MM.1S (cell line): ENCODE measurements at regions not wholly inside any gene's neighbourhood (a gene's known extent, or its start where the extent isn't known, plus 50 kb on each side); places are given as distances from the start of the nearest gene placed in this dataset.
"Not testable (repeated sequence)": the region's sequence is repeated elsewhere in the genome, so short reads cannot be mapped to it uniquely, and the experiment has no call there.

Experiments used
- DNase-seq: peaks from one replicate; pipeline ENCODE4 v3.0.0-alpha.2; 2015
- H2AFZ ChIP-seq: fragments of 300-600 bp; sonication (generic); 2 replicates; pipeline ENCODE4 v1.6.0; 2016; ENCODE audit warnings: antibody characterized with exemption, low read length
- H3F3A ChIP-seq: fragments of 300-600 bp; sonication (generic); 2 replicates; pipeline ENCODE4 v1.6.1; 2016; ENCODE audit warnings: mild to moderate bottlenecking, antibody characterized with exemption, low read length, moderate library complexity, mixed read lengths; ENCODE audit not compliant: insufficient read depth
- H3K27ac ChIP-seq: fragments of 300-600 bp; sonication (generic); 2 replicates; pipeline ENCODE4 v1.5.1; 2016; ENCODE audit warnings: mild to moderate bottlenecking, low read length
- H3K27me3 ChIP-seq: fragments of 300-600 bp; sonication (generic); replicated peaks from 2 replicates; pipeline ENCODE4 v1.6.0; 2016; ENCODE audit warnings: low read length; ENCODE audit not compliant: insufficient read depth
- H3K36me3 ChIP-seq: fragments of 300-600 bp; sonication (generic); replicated peaks from 2 replicates; pipeline ENCODE4 v1.6.1; 2016; ENCODE audit warnings: mild to moderate bottlenecking, low read length, mixed read lengths; ENCODE audit not compliant: insufficient read depth
- H3K4me1 ChIP-seq: fragments of 300-600 bp; sonication (generic); 2 replicates; pipeline ENCODE4 v1.6.1; 2016; ENCODE audit warnings: low read length, mixed read lengths
- H3K4me2 ChIP-seq: fragments of 300-600 bp; sonication (generic); 2 replicates; pipeline ENCODE4 v1.6.0; 2016; ENCODE audit warnings: low read depth, low read length
- H3K4me3 ChIP-seq: fragments of 300-600 bp; sonication (generic); 2 replicates; pipeline ENCODE4 v1.5.1; 2016; ENCODE audit warnings: low read length, mixed read lengths
- H3K79me2 ChIP-seq: fragments of 300-600 bp; sonication (generic); 2 replicates; pipeline ENCODE4 v1.6.1; 2016; ENCODE audit warnings: mixed run types, low read length, mixed read lengths
- H3K9ac ChIP-seq: fragments of 300-600 bp; sonication (generic); 2 replicates; pipeline ENCODE4 v1.6.1; 2016; ENCODE audit warnings: low read length, mixed read lengths
- H3K9me2 ChIP-seq: fragments of 300-600 bp; sonication (generic); replicated peaks from 2 replicates; pipeline ENCODE4 v1.6.1; 2016; ENCODE audit warnings: mild to moderate bottlenecking, low read length, mixed read lengths; ENCODE audit not compliant: insufficient read depth
- H3K9me3 ChIP-seq: fragments of 300-600 bp; sonication (generic); replicated peaks from 2 replicates; pipeline ENCODE4 v1.6.1; 2016; ENCODE audit warnings: mild to moderate bottlenecking, low read length, mixed read lengths; ENCODE audit not compliant: insufficient read depth
- H4K20me1 ChIP-seq: fragments of 300-600 bp; sonication (generic); 2 replicates; pipeline ENCODE4 v1.6.1; 2016; ENCODE audit warnings: mild to moderate bottlenecking, low read length, moderate library complexity, mixed read lengths; ENCODE audit not compliant: insufficient read depth
- EZH2 ChIP-seq: fragments of 300-600 bp; sonication (generic); optimal IDR thresholded peaks from 2 replicates; pipeline ENCODE3; 2017; ENCODE audit warnings: low read depth, mild to moderate bottlenecking, antibody characterized with exemption, low read length, mixed read lengths
- EZH2phosphoT487 ChIP-seq: fragments of 300-600 bp; sonication (generic); IDR thresholded peaks from 2 replicates; pipeline ENCODE4 v1.6.1; 2018; ENCODE audit warnings: antibody characterized with exemption, low read length
- TF ChIP-seq, protein P1 (sequence below): fragments of 300-600 bp; sonication (generic); IDR thresholded peaks from 2 replicates; pipeline ENCODE4 v1.5.1; 2016; ENCODE audit warnings: antibody characterized with exemption, low read length, mixed read lengths

DNA sequence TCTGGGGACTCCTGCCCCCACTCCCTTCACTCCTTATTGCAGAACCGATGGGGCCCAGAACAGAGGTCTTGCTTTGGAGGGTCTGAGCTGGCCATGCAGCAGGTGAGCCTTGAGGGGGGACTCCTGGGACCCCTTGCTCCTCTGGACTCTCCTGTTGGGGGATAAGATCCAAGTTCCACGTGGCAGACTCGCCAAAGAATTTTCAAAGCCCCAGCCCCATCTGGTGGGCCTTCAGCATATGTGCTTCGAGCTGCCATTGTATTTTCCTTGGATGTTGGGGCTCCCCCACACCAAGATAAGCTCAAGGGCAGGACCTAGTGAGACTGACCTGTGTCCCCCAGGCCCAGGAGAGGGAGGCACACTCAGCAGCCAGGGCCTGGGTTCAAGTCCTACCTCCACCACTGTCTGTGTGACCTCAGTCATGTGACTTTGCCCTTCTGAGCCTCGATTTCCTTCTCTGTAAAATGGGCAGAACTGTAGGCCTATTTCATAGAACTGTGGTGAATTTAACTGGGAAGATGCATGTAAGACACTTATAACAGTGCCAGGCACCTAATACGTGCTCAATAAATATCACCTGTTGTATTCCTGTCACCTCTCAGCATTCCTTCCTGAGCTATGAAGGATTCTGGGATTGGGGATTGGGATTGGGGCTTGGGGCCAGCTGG lies 115.5 kb downstream of the VEGFA start:
- Histone ChIP-seq H3K27me3 (no peaks in the 10 kb centered on the region), H3K9me2 (no peaks in the 10 kb centered on the region), H3K4me3 (no peak overlapping the region), H4K20me1 (no peaks in the 10 kb centered on the region), H2AFZ (no peak overlapping the region), H3K9me3 (no peaks in the 10 kb centered on the region), H3K27ac (no peak overlapping the region), H3K4me2 (no peak overlapping the region), H3F3A (no peaks in the 10 kb centered on the region), H3K4me1 (no peaks in the 10 kb centered on the region; the same call in 1 of the 2 replicates), H3K9ac (no peak overlapping the region), H3K79me2 (no peaks in the 10 kb centered on the region), H3K36me3 (no peaks in the 10 kb centered on the region)
- no peak for TF ChIP-seq EZH2phosphoT487
- no peak for TF ChIP-seq EZH2
- TF ChIP-seq, protein P1, sequence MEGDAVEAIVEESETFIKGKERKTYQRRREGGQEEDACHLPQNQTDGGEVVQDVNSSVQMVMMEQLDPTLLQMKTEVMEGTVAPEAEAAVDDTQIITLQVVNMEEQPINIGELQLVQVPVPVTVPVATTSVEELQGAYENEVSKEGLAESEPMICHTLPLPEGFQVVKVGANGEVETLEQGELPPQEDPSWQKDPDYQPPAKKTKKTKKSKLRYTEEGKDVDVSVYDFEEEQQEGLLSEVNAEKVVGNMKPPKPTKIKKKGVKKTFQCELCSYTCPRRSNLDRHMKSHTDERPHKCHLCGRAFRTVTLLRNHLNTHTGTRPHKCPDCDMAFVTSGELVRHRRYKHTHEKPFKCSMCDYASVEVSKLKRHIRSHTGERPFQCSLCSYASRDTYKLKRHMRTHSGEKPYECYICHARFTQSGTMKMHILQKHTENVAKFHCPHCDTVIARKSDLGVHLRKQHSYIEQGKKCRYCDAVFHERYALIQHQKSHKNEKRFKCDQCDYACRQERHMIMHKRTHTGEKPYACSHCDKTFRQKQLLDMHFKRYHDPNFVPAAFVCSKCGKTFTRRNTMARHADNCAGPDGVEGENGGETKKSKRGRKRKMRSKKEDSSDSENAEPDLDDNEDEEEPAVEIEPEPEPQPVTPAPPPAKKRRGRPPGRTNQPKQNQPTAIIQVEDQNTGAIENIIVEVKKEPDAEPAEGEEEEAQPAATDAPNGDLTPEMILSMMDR: no peak
- DNase-seq: no peak

DNA sequence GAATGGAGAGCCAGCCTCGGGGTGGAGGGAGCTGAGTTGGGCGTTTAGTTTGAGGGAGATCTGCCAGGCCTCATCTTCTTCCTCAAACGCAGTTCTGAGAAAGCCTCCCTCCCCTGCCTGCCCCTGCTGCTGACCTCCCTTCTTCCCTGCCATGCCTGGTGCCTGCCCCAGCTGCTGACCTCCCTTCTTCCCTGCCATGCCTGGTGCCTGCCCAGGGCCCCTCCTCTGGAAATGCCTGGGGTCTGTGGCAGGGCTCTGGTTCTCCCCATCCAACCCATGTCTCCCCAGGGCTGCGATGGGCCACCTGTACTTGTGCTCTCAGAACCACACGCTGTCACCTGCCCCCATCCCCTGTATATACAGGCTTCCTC lies 114.6 kb downstream of the VEGFA start:
- Histone ChIP-seq H3K4me3 (no peak overlapping the region), H3K9me3 (no peaks in the 10 kb centered on the region), H3K36me3 (no peaks in the 10 kb centered on the region), H2AFZ (no peak overlapping the region), H4K20me1 (no peaks in the 10 kb centered on the region), H3K79me2 (no peaks in the 10 kb centered on the region), H3F3A (no peaks in the 10 kb centered on the region), H3K9me2 (no peaks in the 10 kb centered on the region), H3K4me1 (no peaks in the 10 kb centered on the region; the same call in 1 of the 2 replicates), H3K27ac (no peak overlapping the region), H3K4me2 (no peak overlapping the region), H3K27me3 (no peaks in the 10 kb centered on the region), H3K9ac (no peak overlapping the region)
- no peak for DNase-seq
- no peak for TF ChIP-seq EZH2
- TF ChIP-seq, protein P1: no peak
- no peak for TF ChIP-seq EZH2phosphoT487

DNA sequence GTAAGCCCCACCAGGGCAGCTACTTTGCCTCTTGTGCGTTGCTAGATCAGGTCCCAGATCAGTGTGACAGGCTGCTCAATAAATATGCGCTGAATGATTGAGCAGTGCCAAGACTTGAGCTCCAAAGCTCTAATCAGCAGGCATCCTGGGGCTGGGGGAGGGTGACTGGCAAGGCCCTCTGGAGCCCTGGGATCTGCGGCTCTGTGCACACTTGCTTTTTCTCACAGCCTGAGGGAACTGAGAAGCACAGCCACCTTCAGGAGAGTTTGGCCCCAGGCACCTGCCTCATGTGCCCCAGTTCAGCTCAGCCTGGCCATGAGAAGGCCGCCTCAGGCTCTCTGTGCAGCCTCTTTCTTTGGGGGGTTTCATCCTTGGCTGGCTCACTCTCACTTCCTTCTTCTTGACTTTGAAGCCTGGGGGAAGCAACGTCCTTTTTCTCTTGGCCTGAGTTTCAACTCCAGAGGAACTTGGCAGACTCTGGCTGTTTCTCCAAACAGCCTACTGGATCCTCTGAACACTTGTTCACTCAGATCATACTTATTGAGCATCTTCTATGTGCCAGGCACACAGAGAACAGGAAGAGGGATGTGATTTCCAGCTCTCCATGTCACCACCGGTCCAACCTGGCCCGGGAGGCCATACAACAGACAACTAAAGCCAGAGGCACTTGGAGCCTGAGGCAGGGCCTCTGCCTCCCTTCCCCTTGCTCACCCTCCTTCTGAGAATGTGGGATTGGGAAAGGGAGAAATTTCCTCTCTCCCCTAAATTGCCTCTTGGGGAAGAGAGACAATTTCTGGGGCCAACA lies 114.0 kb downstream of the VEGFA start:
- Histone ChIP-seq H2AFZ (no peak overlapping the region), H3K4me2 (no peak overlapping the region)

DNA sequence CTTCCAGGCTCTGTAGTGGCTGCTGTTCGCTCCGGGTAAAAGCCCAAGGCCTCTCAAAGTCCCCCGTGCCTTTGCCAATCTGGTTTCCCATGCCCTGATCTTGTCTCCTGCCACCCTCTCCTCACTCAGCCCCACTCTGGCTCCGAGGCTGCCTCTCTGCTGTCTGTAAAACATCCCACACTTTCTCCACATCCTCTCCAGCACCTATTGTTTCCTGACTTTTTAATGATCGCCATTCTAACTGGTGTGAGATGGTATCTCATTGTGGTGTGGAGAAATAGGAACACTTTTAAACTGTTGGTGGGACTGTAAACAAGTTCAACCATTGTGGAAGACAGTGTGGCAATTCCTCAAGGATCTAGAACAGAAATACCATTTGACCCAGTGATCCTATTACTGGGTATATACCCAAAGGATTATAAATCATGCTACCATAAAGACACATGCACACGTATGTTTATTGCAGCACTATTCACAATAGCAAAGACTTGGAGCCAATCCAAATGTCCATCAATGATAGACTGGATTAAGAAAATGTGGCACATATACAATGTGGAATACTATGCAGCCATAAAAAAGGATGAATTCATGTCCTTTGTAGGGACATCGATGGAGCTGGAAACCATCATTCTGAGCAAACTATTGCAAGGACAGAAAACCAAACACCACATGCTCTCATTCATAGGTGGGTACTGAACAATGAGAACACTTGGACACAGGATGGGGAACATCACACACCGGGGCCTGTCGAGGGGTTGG lies 112.9 kb downstream of the VEGFA start:
- not testable (repeated sequence) for H2AFZ ChIP-seq, H3K9ac ChIP-seq, H3K4me1 ChIP-seq, H3K27me3 ChIP-seq, H3F3A ChIP-seq, H3K9me3 ChIP-seq, H3K9me2 ChIP-seq, H4K20me1 ChIP-seq, H3K79me2 ChIP-seq, H3K4me2 ChIP-seq, H3K4me3 ChIP-seq, DNase-seq, H3K27ac ChIP-seq, H3K36me3 ChIP-seq

More for the DNA sequence above, 114.0 kb downstream of the VEGFA start:
- H3K9ac ChIP-seq: no peak overlapping the region
- H3K36me3 ChIP-seq: no peaks in the 10 kb centered on the region
- H3K79me2 ChIP-seq: no peaks in the 10 kb centered on the region
- no peaks in the 10 kb centered on the region for H3K9me2 ChIP-seq
- H3F3A ChIP-seq: no peaks in the 10 kb centered on the region
- no peak for DNase-seq
- no peak for TF ChIP-seq EZH2
- TF ChIP-seq, protein P1: no peak
- no peak for TF ChIP-seq EZH2phosphoT487
- no peaks in the 10 kb centered on the region for H3K9me3 ChIP-seq
- no peaks in the 10 kb centered on the region; the same call in 1 of the 2 replicates for H3K4me1 ChIP-seq
- no peaks in the 10 kb centered on the region for H4K20me1 ChIP-seq
- H3K27ac ChIP-seq: no peak overlapping the region
- no peak overlapping the region for H3K4me3 ChIP-seq
- no peaks in the 10 kb centered on the region for H3K27me3 ChIP-seq
